ENCODE measurements at regions not wholly inside any gene's neighbourhood (a gene's known extent, or its start where the extent isn't known, plus 50 kb on each side); places are given as distances from the start of the nearest gene placed in this dataset.

GRCh38 chr2:19837235-19837766 lies 64.5 kb downstream of the TTC32 start:
- Histone ChIP-seq H4K20me1 (ENCODE audit: insufficient read depth) (no peaks in the 10 kb centered on the region), H3K4me3 (IDR thresholded peaks at IDR 0.05; ENCODE audit: insufficient read depth, low read depth, low read length) (no peak overlapping the region), H3K9ac (no peak overlapping the region), H3K27me3 (ENCODE audit: insufficient read depth, low read depth) (no peaks in the 10 kb centered on the region), H2AFZ (ENCODE audit: low read depth) (no peak overlapping the region), H3K36me3 (ENCODE audit: insufficient read depth) (no peaks in the 10 kb centered on the region), H3K27ac (no peak overlapping the region), H3K4me2 (no peak overlapping the region), H3K4me1 (ENCODE audit: low read depth, poor library complexity, severe bottlenecking) (no peaks in the 10 kb centered on the region), H3K79me2 (ENCODE audit: insufficient read depth, low read depth) (no peaks in the 10 kb centered on the region)
- no peak for TF ChIP-seq CTCF (conservative IDR thresholded peaks at IDR 0.05; ENCODE audit: low read depth, low read length)

- Histone ChIP-seq H4K20me1 (ENCODE audit: insufficient read depth) (no peaks in the 10 kb centered on the region), H3K27me3 (ENCODE audit: insufficient read depth, low read depth) (no peaks in the 10 kb centered on the region), H3K36me3 (ENCODE audit: insufficient read depth) (no peaks in the 10 kb centered on the region), H3K4me1 (ENCODE audit: low read depth, poor library complexity, severe bottlenecking) (no peaks in the 10 kb centered on the region), H2AFZ (ENCODE audit: low read depth) (no peak overlapping the region), H3K79me2 (ENCODE audit: insufficient read depth, low read depth) (no peaks in the 10 kb centered on the region), H3K27ac (no peak overlapping the region), H3K9ac (no peak overlapping the region), H3K4me2 (no peak overlapping the region), H3K4me3 (IDR thresholded peaks at IDR 0.05; ENCODE audit: insufficient read depth, low read depth, low read length) (no peak overlapping the region)
- no peak for TF ChIP-seq CTCF (conservative IDR thresholded peaks at IDR 0.05; ENCODE audit: low read depth, low read length)
Measured at GRCh38 chr2:19835781-19836281, 66.0 kb downstream of the TTC32 start.

GRCh38 chr2:19833978-19834377 lies 67.8 kb downstream of the TTC32 start:
- no peaks in the 10 kb centered on the region for H3K27me3 ChIP-seq (ENCODE audit: insufficient read depth, low read depth)

GRCh38 chr2:19829672-19830071 lies 72.1 kb downstream of the TTC32 start:
- H3K4me1 ChIP-seq (ENCODE audit: low read depth, poor library complexity, severe bottlenecking) = no peaks in the 10 kb centered on the region
- no peak overlapping the region for H3K27ac ChIP-seq
- H3K9ac ChIP-seq = no peak overlapping the region
- no peak overlapping the region for H3K4me2 ChIP-seq
- H4K20me1 ChIP-seq (ENCODE audit: insufficient read depth) = no peaks in the 10 kb centered on the region
- no peak overlapping the region for H2AFZ ChIP-seq (ENCODE audit: low read depth)
- TF ChIP-seq CTCF (conservative IDR thresholded peaks at IDR 0.05; ENCODE audit: low read depth, low read length) = no peak
- H3K27me3 ChIP-seq (ENCODE audit: insufficient read depth, low read depth) = no peaks in the 10 kb centered on the region
- H3K36me3 ChIP-seq (ENCODE audit: insufficient read depth) = no peaks in the 10 kb centered on the region
- no peak overlapping the region for H3K4me3 ChIP-seq (IDR thresholded peaks at IDR 0.05; ENCODE audit: insufficient read depth, low read depth, low read length)
- H3K79me2 ChIP-seq (ENCODE audit: insufficient read depth, low read depth) = no peaks in the 10 kb centered on the region

More at GRCh38 chr2:19833978-19834377, 67.8 kb downstream of the TTC32 start:
- no peak overlapping the region for H3K4me2 ChIP-seq
- no peak overlapping the region for H3K27ac ChIP-seq
- no peaks in the 10 kb centered on the region for H3K36me3 ChIP-seq (ENCODE audit: insufficient read depth)
- no peaks in the 10 kb centered on the region for H3K79me2 ChIP-seq (ENCODE audit: insufficient read depth, low read depth)
- no peak for TF ChIP-seq CTCF (conservative IDR thresholded peaks at IDR 0.05; ENCODE audit: low read depth, low read length)
- no peaks in the 10 kb centered on the region for H3K4me1 ChIP-seq (ENCODE audit: low read depth, poor library complexity, severe bottlenecking)
- no peak overlapping the region for H2AFZ ChIP-seq (ENCODE audit: low read depth)
- no peaks in the 10 kb centered on the region for H4K20me1 ChIP-seq (ENCODE audit: insufficient read depth)
- no peak overlapping the region for H3K4me3 ChIP-seq (IDR thresholded peaks at IDR 0.05; ENCODE audit: insufficient read depth, low read depth, low read length)
- H3K9ac ChIP-seq = no peak overlapping the region

Measured in KMS-11 (cell line).